T-helper 2 cell treated with Interferon-gamma antibody and Interleukin-4, amounts not matched to agents 5 μg/mL and 100 μg/mL, for 36 hours (primary cell): ENCODE measurements at regions not wholly inside any gene's neighbourhood (a gene's known extent, or its start where the extent isn't known, plus 50 kb on each side); places are given as distances from the start of the nearest gene placed in this dataset.
"Not testable (repeated sequence)": the region's sequence is repeated elsewhere in the genome, so short reads cannot be mapped to it uniquely, and the experiment has no call there.

Experiments used
- DNase-seq: peaks from one replicate; pipeline ENCODE4 v3.0.0; 2021; ENCODE audit warnings: low spot score
- H3K27ac Mint-ChIP-seq: one replicate; pipeline ENCODE4 v1.8.0; 2021; ENCODE audit warnings: mild to moderate bottlenecking, mixed read lengths
- H3K27me3 Mint-ChIP-seq: one replicate; pipeline ENCODE4 v1.8.0; 2021; ENCODE audit warnings: low read depth, mixed read lengths
- H3K36me3 Mint-ChIP-seq: one replicate; pipeline ENCODE4 v1.8.0; 2021; ENCODE audit warnings: low read depth, mixed read lengths
- H3K4me1 Mint-ChIP-seq: one replicate; pipeline ENCODE4 v1.8.0; 2021; ENCODE audit warnings: low read depth, mixed read lengths
- H3K4me3 Mint-ChIP-seq: one replicate; pipeline ENCODE4 v1.8.0; 2022; ENCODE audit warnings: mild to moderate bottlenecking, moderate library complexity, mixed read lengths
- H3K9me3 Mint-ChIP-seq: one replicate; pipeline ENCODE4 v1.8.0; 2021; ENCODE audit warnings: mixed read lengths

DNA sequence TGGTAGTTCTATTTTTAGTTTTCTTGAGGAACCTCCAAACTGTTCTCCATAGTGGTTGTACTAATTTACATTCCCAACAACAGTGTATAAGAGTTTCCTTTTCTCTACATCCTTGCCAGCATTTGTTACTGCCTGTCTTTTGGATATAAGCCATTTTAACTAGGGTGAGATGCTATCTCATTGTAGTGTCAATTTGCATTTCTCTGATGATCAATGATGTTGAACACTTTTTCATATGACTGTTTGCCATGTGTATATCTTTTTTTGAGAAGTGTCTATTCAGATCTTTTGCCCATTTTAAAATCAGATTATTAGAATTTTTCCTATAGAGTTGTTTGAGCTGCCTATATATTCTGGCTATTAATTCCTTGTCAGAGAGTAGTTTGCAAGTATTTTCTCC lies 138.9 kb downstream of the MACROH2A1 start:
- not testable (repeated sequence) for DNase-seq, H3K36me3 Mint-ChIP-seq, H3K4me1 Mint-ChIP-seq, H3K27ac Mint-ChIP-seq, H3K9me3 Mint-ChIP-seq, H3K4me3 Mint-ChIP-seq
- H3K27me3 Mint-ChIP-seq, result peaks cover 40% of the 10 kb centered on the region

DNA sequence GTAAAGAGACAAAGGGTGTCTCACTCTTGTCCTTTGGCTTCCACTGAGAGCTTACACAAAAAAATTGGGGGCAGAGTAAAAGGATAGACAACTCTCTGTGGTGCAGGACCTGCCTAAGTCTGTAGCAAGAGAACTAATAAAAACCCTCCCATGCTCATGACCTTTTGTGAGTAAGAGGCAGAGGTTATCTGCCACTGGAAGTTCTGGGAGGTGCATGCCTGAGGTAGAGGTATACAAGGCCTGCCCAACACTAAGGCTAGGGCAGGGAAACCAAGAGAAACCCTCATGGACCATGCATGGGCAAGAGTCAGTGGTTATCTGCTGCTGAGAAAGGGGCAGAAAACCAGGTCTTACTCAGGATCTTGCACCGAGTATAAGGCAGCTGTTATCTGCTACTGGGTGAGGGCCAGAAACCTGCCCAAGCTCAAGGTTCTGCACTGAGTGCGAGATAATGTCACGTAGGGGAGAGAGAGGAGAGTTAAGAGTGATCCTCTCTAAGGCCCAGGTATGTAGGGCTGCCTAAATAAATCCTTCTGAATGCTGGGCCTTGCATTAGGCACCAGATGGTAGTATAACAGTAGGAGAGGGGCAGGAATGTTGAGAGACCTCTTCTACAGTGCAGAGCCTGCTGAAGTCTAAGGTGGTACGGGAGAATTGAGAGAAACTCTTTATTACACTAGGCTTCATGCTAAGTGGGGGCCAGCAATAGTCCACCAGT lies 143.4 kb downstream of the MACROH2A1 start:
- Mint-ChIP-seq H3K9me3 (no peaks in the 10 kb centered on the region), H3K4me1 (no peaks in the 10 kb centered on the region), H3K4me3 (no peak overlapping the region), H3K36me3 (no peaks in the 10 kb centered on the region), H3K27ac (no peak overlapping the region), H3K27me3 (peaks cover 30% of the 10 kb centered on the region)
- DNase-seq, result no peak

DNA sequence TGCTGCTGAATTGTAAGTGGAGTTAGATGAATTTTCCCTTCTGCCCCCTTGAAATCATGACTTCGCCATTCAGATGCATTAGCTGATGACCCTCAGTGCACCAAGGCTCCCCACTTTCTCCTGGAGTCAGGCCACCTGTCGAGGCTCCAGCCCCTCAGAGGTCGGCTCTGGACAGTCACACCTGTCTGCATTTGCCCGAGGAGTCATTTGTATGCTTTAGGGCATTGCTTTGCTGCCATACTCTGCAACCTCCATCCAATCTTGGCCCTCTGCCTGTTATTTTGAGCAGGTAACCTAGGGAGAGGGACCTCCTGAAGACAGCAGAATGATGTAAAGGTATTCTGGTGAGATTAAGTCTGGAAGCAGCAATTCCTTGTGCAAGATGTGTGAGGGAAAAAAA lies 144.8 kb downstream of the MACROH2A1 start:
- no peaks in the 10 kb centered on the region for H3K9me3 Mint-ChIP-seq
- H3K27me3 Mint-ChIP-seq, result peaks cover 21% of the 10 kb centered on the region
- no peak overlapping the region for H3K27ac Mint-ChIP-seq
- H3K4me3 Mint-ChIP-seq, result no peak overlapping the region
- no peaks in the 10 kb centered on the region for H3K36me3 Mint-ChIP-seq
- no peak for DNase-seq
- H3K4me1 Mint-ChIP-seq, result no peaks in the 10 kb centered on the region

DNA sequence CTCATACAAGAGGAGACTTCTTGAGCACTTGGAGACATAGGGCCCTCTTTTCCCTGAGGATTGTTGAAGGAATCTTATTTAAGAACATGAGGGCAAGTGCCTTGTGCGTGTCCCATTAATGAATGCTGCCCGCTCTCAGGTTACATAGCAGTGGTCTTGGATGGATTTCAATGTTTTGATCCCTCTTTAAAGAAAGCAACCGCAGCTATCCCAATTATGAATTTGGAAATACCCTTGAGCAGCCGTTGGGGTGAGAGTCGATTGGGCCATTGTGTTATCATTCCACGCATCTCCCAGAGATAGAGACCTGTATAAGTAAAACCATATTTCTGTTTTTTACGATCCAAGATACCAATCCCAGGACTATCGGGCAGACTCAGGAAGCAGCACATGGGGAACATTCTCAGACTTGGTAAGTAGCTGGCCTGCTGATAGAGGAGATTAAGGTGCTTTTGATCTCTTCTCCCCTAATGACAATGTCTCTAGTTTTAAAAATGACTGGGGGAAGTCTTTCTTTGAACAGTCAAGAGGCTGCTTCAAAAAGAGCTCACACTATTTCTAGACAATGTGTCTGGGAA lies 145.3 kb downstream of the MACROH2A1 start:
- no peaks in the 10 kb centered on the region for H3K36me3 Mint-ChIP-seq
- no peak overlapping the region for H3K27ac Mint-ChIP-seq
- no peak for DNase-seq

DNA sequence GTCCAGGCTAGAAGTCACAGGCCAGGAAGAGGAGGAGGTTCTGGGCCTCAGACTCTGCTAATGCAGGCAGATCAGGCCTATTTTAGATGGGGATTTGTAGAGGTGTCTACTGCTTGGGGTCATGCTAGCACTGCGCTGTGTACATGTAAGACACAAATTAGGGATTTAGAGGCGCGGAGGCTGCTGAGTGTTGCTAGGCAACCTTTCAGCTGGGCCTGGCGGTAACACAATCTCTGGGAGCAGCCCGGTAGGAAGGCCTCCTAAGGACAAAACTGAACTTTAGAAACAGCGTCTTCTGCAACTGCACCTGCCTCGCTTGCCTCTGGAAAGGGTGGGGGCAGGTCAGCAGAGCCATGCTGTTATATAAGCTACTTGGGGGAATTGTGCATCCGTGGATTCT lies 147.9 kb downstream of the MACROH2A1 start:
- H3K9me3 Mint-ChIP-seq, result no peaks in the 10 kb centered on the region
- peaks cover 6% of the 10 kb centered on the region for H3K27me3 Mint-ChIP-seq
- H3K27ac Mint-ChIP-seq, result no peak overlapping the region
- H3K4me3 Mint-ChIP-seq, result no peak overlapping the region
- H3K36me3 Mint-ChIP-seq, result no peaks in the 10 kb centered on the region
- no peaks in the 10 kb centered on the region for H3K4me1 Mint-ChIP-seq
- no peak for DNase-seq

More for the DNA sequence above, 145.3 kb downstream of the MACROH2A1 start:
- Mint-ChIP-seq H3K4me3 (no peak overlapping the region), H3K4me1 (no peaks in the 10 kb centered on the region), H3K9me3 (no peaks in the 10 kb centered on the region), H3K27me3 (peaks cover 21% of the 10 kb centered on the region)

DNA sequence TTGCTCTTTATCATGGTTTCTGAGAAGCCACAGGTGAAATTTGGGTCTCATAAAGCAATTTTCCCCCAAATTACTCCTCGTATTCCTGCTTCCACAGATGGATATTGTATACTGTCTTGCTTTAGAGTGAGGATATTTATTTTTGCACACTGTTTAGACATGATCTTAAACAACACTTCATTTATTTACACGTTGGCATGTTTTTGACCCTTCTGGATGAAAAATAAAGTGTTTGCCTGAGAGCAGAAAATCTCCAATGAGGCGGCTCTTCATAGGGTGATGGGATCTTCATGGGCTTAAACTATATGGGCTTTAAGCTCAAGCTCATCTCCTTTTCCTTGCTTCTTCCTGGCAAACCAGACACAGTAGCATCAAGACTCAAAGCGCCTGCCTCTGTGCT lies 148.4 kb downstream of the MACROH2A1 start:
- H3K4me1 Mint-ChIP-seq, result no peaks in the 10 kb centered on the region
- H3K27ac Mint-ChIP-seq, result no peak overlapping the region
- peaks cover 3% of the 10 kb centered on the region for H3K27me3 Mint-ChIP-seq
- no peak overlapping the region for H3K4me3 Mint-ChIP-seq
- no peaks in the 10 kb centered on the region for H3K9me3 Mint-ChIP-seq
- no peaks in the 10 kb centered on the region for H3K36me3 Mint-ChIP-seq
- no peak for DNase-seq

DNA sequence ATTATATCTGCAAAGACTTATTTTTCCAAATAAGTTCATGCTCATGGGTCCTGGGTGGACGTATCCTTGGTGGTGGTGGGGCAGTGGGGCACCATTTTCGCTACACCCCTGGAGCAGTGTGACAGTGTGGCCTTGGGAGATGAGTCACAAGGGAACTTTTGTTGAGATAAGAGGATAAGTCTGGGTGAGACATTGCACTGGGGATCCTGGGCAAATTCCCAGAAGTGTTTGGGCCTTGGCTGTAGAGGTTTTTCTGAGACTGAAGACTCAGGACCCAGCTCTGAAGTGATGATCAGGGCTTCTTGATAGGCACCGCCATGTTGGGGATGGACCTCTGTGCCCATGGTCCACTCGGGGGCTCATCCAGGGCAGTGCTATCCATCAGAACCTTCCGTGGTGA lies 149.4 kb downstream of the MACROH2A1 start:
- Mint-ChIP-seq H3K27ac (no peak overlapping the region), H3K4me3 (no peak overlapping the region), H3K27me3 (peaks cover 3% of the 10 kb centered on the region), H3K36me3 (no peaks in the 10 kb centered on the region), H3K4me1 (no peaks in the 10 kb centered on the region), H3K9me3 (no peaks in the 10 kb centered on the region)
- no peak for DNase-seq

DNA sequence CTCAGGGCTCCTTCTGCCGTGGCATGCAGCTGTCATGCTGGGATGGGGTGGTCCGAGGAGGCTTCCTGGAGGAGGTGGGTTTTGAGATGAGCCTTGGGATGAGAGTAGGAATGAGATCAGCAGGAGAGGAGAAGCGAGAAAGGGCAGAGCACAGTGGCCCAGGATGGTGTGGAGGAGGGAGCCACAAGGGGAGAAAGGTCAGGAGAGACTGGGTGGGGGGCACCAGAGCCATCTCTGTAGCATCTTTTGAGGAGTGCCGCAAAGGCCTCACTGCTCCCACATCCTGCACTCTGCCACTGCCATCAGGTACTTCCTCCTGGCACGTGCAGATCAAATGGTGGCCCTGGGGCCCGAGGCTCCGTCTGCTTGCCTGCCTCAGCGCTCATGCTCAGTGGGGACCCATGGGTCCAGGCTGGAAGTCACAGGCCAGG lies 150.2 kb downstream of the MACROH2A1 start:
- no peaks in the 10 kb centered on the region for H3K4me1 Mint-ChIP-seq
- H3K9me3 Mint-ChIP-seq, result no peaks in the 10 kb centered on the region
- no peak for DNase-seq
- H3K27me3 Mint-ChIP-seq, result no peaks in the 10 kb centered on the region
- no peak overlapping the region for H3K27ac Mint-ChIP-seq
- H3K4me3 Mint-ChIP-seq, result no peak overlapping the region
- no peaks in the 10 kb centered on the region for H3K36me3 Mint-ChIP-seq

DNA sequence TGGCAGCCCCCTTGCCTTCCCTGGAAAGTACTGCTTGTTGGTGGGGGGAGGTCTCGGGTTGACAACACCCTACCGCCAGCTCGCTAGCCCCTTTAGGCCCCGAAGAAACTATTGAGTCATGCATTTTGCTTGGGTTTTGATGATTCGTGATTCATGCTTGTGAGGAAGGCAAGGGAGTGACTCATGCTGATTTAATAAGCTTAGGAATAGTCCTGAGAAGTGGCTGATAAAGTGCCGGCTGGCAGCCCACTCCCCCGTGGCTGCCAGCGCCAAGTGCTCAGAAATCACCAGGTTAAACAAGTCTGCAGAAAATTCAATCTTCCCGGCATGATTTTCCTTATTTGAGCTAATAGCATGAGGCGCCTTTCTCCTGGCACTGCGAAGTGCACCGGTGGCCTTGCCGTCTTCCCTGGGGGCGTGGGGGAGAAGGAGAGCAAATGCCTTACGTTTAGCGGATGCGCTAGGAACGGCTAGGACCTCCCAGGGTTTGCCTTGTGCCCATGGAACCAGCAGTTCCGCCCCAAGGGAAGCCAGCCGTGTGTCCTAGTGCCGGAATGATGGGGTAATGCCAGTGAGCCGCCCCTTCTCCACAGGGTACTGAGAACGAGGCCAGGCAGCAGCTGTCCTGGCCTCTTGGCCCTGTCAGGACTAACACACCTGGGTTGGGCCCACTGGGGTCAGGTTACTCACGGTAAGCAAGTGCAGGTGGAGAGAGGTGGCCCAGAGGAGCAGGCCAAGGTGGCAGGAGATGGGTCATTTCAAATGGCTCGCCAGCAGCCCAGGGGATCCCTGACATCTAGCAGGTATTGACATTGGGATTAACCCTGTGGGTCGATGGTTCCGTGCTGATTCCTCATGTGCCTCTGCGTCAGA lies 151.9 kb downstream of the MACROH2A1 start:
- Mint-ChIP-seq H3K27me3 (no peaks in the 10 kb centered on the region), H3K9me3 (no peaks in the 10 kb centered on the region), H3K36me3 (no peaks in the 10 kb centered on the region), H3K27ac (no peak overlapping the region), H3K4me3 (no peak overlapping the region), H3K4me1 (no peaks in the 10 kb centered on the region)
- no peak for DNase-seq

DNA sequence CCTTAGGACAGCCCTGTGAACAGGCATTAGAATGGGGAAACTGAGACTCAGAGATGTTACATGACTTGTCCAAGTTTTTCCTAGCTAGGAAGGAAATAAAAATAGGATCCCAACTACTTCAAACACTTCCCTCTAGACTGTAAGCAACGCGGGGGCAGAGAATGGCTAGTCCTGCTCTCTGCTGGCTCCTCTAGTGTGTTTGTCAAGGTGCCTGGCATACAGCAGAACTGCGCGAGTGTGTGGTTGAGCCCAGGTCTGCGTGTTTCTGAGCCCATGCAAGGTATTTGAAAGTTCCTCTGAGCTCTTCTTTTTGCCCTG lies 152.5 kb downstream of the MACROH2A1 start:
- H3K4me1 Mint-ChIP-seq, result no peaks in the 10 kb centered on the region
- no peaks in the 10 kb centered on the region for H3K36me3 Mint-ChIP-seq
- no peak overlapping the region for H3K27ac Mint-ChIP-seq
- H3K4me3 Mint-ChIP-seq, result no peak overlapping the region
- no peaks in the 10 kb centered on the region for H3K9me3 Mint-ChIP-seq
- H3K27me3 Mint-ChIP-seq, result no peaks in the 10 kb centered on the region
- no peak for DNase-seq

DNA sequence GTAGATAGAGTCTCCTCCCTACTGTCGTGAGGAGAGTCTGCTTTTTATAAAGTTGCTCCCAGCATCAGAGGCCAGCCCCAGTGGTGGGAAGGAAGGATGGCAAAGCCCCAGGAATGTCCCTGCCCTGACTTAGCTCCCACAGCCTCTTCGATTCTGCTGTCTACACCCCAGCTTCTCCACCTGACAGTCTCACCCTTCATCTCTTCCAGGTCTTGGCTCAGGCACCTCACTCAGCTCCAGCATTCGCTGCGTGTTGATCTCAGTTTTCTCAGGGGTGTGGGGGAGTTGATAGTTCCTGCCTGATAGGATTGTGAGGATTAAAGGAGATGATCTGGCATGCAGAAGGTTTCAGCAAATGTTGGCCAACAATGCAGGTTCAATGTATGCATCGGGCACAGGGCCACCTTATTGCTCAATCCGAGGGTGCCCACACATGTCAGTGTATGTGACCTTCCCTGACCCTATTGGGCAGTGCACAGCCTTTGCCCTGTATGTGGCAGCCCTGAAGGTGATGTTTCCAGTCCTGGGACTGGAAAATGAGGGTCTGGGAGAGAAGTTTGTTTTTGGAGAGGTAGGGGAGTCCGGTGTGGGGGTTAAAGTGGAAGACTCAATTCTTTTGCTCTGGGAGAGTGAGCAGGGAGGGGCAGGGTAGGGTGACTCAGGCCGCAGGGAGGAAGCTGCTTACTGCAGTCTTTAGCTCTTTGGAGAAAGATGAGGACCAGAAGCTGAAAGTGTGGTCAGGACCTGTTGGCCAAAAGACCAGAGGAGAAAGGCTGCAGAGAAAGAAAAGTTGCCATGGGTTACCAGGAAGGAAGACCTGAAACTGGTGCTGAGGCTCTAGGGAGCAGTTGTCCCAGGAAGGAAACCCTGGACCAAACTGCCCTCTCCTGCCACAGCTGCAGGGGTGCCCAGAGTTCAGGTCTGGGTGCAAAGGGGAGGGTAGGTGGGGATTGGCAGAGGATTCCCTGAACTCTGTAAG lies 153.2 kb downstream of the MACROH2A1 start:
- Mint-ChIP-seq H3K27ac (no peak overlapping the region), H3K27me3 (no peaks in the 10 kb centered on the region), H3K9me3 (no peaks in the 10 kb centered on the region), H3K36me3 (no peaks in the 10 kb centered on the region), H3K4me1 (no peaks in the 10 kb centered on the region), H3K4me3 (no peak overlapping the region)
- DNase-seq, result no peak

DNA sequence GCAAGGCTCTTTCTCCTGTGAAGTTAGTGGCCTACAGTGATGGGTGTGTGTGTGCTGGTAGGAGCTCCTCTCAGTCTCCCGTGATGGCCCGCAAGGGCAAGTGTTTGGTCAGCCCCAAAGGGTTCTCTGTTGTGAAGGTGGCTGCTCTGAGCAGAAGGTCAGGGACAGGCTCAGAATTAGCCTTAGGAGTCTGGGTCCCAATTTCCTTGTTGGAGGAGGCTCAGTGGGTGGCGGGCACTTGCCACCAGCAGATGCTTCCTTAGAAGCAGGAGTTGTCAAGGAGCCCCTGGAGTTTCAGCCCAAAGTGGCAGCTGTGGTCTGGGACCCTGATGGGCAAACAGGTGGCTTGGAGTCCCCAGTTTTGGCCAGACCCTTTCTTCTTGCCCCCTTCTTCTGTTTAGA lies 154.4 kb downstream of the MACROH2A1 start:
- no peak for DNase-seq
- Mint-ChIP-seq H3K27ac (no peak overlapping the region), H3K4me3 (no peak overlapping the region), H3K36me3 (no peaks in the 10 kb centered on the region), H3K27me3 (no peaks in the 10 kb centered on the region), H3K9me3 (no peaks in the 10 kb centered on the region), H3K4me1 (no peaks in the 10 kb centered on the region)

DNA sequence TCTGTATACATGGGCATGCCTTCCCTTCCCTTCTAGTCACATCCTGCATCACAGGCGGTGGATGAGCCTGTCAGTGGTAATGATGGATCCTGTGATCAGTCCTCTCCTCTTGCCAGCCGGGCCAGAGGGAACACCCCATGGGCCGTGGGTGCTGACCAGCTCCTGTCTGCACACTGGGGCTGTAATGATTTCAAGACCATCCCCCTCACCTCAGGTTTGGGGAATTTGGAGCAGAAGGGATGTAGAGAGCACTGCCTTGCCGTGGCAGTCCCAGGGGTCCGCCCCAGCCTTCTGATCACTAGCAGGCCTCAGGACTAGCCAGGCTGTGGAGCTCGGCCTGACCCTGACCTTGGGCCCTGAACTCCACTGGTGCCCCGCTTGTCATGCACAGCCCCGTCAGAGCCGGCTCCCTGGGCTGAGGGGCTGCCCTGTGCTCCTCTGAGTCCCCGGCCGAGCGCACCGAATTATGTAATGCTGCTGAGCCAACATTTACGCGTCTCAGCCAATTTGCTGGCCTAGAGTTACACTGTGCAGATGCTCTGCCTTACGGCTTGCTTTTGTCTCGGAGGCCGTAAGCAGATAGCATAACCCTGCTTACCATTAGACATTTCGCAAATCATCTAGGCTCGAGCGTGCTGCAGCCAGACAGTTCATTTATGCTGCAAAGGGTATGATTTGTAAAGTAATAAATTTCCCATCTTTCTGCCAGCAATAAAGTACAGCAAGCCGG lies 155.3 kb downstream of the MACROH2A1 start:
- H3K9me3 Mint-ChIP-seq, result no peaks in the 10 kb centered on the region

More for the DNA sequence above, 155.3 kb downstream of the MACROH2A1 start:
- H3K36me3 Mint-ChIP-seq, result no peaks in the 10 kb centered on the region
- H3K4me3 Mint-ChIP-seq, result no peak overlapping the region
- no peaks in the 10 kb centered on the region for H3K27me3 Mint-ChIP-seq
- H3K4me1 Mint-ChIP-seq, result no peaks in the 10 kb centered on the region
- H3K27ac Mint-ChIP-seq, result no peak overlapping the region
- DNase-seq, result no peak
